CD4-positive, alpha-beta T cell treated with Interleukin-6 for 4 hours (primary cell): ENCODE measurements at regions not wholly inside any gene's neighbourhood (a gene's known extent, or its start where the extent isn't known, plus 50 kb on each side); places are given as distances from the start of the nearest gene placed in this dataset.

Source experiments
- DNase-seq: peaks from one replicate; pipeline ENCODE4 v3.0.0-alpha.2; 2020; ENCODE audit warnings: mixed read lengths

- no peak for DNase-seq
Measured at GRCh38 chr2:172372436-172372835, 55.0 kb upstream of the ITGA6 start.

- no peak for DNase-seq
Measured at GRCh38 chr2:172373076-172373475, 54.3 kb upstream of the ITGA6 start.

- no peak for DNase-seq
Measured at GRCh38 chr2:172373766-172374165, 53.6 kb upstream of the ITGA6 start.

- DNase-seq, result no peak
Measured at GRCh38 chr2:172374318-172375240, 52.8 kb upstream of the ITGA6 start.

- DNase-seq, result no peak
Measured at GRCh38 chr2:172375251-172375650, 52.1 kb upstream of the ITGA6 start.

GRCh38 chr2:172376016-172376415 is 51.4 kb upstream of the ITGA6 start:
- DNase-seq, result no peak

- no peak for DNase-seq
Measured at GRCh38 chr2:172376505-172377125, 50.8 kb upstream of the ITGA6 start.

- DNase-seq, result no peak
Measured at GRCh38 chr2:172377408-172377807, 50.0 kb upstream of the ITGA6 start.
